HCT116 (cell line): ENCODE measurements at regions not wholly inside any gene's neighbourhood (a gene's known extent, or its start where the extent isn't known, plus 50 kb on each side); places are given as distances from the start of the nearest gene placed in this dataset.

ENCODE experiments used
- CTCF ChIP-seq, 3 experiments: fragments of 200-600 bp in 1 of 3; sonication (generic) in 1 of 3; IDR thresholded peaks in 2 of 3; conservative IDR thresholded peaks in 1 of 3; 2 replicates each; pipeline ENCODE4 v1.5.1; 2012 to 2017; ENCODE audit warnings: low read depth in 2 of 3, low read length in 2 of 3, antibody characterized with exemption in 1 of 3, borderline replicate concordance in 1 of 3, control low read depth in 1 of 3, mild to moderate bottlenecking in 1 of 3, mixed read lengths in 1 of 3, mixed run types in 1 of 3, moderate library complexity in 1 of 3; ENCODE audit not compliant: insufficient read depth in 1 of 3
- EZH2phosphoT487 ChIP-seq: fragments of 200-600 bp; IDR thresholded peaks from 2 replicates; pipeline ENCODE4 v1.6.1; 2018; ENCODE audit warnings: antibody characterized with exemption, borderline replicate concordance

- TF ChIP-seq EZH2phosphoT487 (no peak), CTCF (IDR thresholded peaks at IDR 0.05 in 2 of 3, conservative IDR thresholded peaks at IDR 0.05 in 1 of 3; ENCODE audit: borderline replicate concordance in 1 of 3, insufficient read depth in 1 of 3, low read depth in 2 of 3, low read length in 2 of 3) (no peak)
Measured at GRCh38 chr1:214762902-214763301, 159.9 kb downstream of the CENPF start.
